Stimulated activated CD8-positive, alpha-beta memory T cell treated with anti-CD3 and anti-CD28 coated beads, Interleukin-7, amount 100 ng/mL, for 4 hours (primary cell): ENCODE measurements at regions not wholly inside any gene's neighbourhood (a gene's known extent, or its start where the extent isn't known, plus 50 kb on each side); places are given as distances from the start of the nearest gene placed in this dataset.

ENCODE experiments used
- DNase-seq, 2 donors: peaks; one replicate each; pipeline ENCODE4 v3.0.0-alpha.2; 2020; ENCODE audit warnings: low read depth in 2 of 2

DNA sequence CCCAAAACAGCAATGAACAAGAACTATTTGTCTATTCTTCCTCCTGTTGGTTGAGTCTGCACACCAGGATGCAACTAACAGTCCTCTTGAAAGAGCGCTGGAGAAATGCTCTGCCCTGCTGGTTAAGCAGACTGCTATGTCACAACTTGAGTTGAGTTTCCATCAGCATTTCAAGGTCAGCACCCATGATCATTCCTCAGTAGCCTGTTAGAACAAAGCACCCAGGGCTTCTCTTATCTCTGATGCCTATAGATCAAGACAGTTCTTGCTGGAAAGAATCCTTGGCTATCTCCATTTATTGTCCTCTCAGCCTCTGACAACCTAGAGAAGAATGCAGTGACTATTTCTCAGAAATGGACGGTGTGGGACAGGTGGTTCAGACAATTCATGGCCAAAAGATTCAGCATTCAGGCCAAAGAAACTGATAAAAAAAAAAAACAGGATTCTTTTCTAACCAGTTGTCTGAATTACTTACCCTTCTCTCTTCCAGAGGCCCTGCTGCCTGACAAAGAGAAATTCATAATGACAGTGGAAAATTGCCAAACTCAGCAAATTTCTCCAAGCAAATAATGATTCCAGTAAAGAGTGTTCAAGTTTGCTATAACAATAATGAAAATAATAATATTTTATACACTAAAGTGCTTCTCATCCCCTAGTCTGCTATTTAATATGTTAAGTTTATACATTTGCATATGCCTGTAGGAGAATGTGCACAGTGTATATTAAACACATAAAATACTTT is 306.7 kb downstream of the EMP1 start:
- DNase-seq: no peak

DNA sequence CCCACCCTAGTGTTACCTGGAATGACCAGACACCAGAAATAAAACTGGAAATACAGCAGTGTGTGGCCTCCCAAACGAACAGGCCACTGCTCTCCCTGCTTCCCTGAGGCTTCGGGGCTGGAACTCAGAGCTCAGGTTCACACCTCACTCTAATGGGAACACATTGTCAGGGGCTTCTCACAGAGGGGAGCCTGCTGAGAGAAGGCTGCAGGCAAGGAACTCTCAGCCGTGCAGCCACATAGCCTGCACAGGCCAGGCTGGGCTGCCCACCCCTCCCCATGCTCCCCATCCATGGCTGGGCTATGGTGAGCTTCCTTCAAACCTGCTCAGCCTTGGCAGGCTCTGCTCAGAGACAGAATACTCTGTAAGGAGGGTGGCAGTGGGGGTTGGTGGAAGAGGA is 302.5 kb downstream of the EMP1 start:
- no peak for DNase-seq

DNA sequence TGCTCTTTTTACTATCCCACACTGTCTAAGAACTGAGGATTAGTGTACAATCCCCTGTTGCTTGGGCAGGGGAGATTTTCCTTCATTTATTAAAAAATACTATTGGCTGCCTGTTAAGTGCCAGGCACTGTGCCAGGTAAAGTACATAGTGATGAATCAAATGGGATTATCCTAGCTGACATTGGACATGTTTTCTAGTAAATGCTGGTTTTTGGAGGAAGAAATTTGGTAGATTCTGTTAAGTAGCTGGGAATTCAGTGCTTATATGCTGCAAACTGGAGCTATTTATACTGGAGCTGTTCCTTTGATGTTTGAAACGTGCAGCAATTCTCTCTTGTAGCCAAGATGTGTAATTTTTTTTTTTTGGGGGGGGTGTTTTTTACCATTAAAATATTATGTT is 299.6 kb downstream of the EMP1 start:
- no peak for DNase-seq

DNA sequence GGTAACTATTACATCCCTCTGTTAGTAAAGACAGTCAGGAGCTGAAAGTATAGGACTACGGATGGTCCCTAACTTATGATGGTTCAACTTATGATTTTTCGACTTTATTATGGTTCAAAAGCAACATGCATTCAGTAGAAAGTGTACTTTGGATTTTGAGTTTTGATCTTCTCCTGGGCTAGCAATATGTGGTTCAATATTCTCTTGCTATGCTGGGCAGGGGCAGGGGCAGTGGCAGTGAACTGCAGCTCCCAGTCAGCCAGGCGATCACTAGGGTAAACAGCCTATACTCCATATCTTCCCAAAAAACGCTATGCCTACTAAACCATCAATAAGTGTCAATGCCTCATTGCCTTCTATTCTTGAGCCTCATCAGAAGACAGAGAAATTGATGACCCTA is 292.7 kb downstream of the EMP1 start:
- no peak for DNase-seq

DNA sequence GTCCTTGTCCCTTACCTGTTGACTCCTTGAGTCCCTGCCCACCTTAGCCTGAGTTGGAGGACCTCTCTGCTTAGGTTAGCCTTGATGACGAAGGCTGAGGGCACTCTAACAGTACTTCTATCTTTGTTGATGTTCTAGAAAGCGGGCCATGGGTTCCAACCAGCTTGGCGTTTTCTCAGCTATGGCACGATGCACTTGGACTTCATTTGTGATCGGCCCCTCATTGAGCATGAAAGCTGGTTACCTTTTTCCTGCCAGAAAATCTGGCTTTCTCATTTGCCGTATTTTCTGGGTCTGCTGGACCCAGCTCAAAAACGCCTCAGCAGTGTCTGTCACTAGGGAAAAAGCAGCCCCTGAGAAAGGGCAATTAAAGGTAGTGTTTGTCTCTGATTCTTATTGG is 290.8 kb downstream of the EMP1 start:
- no peak for DNase-seq

DNA sequence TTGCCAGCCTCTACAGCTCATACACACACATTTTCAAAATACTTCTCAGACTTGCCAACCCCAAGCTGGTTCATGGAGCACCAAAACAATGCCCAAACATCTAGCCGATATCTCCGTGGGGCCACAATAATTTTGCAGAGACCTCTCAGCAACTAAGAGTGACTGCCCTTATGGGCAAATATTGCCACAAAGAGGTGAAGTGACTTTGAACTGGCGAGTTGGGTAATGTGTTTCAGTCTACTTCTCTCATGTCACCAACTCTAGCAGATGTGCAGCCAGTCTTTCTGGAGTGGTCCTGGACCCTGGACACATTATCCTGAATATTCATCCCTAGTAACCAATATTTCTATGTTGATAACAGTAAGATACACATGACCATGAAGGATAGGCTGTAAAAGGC is 290.3 kb downstream of the EMP1 start:
- DNase-seq: no peak

DNA sequence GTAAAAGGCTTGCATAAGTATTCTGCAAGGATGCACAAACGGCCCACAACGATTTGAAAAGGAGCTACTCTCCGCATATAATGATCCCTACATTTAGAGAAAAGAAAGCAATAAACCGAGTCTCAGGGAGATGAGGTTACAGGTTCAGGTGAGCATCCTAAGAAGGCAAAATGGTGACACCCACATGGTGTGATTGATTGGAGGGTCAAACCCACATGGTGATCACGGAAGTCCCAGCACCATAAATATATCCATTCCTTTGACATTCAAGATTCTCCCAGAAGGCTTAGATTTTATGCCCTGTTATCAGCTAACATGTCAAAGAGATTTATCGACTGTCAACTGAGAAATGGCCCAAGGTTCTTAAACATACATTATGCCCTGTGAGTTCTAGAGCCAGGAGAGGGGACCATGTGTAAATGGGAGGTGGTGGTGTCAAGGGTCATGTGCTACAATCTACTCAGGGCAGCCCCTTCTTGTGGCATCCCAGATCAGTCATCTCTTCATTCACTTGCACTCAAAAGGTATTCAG is 282.2 kb downstream of the EMP1 start:
- DNase-seq: no peak

DNA sequence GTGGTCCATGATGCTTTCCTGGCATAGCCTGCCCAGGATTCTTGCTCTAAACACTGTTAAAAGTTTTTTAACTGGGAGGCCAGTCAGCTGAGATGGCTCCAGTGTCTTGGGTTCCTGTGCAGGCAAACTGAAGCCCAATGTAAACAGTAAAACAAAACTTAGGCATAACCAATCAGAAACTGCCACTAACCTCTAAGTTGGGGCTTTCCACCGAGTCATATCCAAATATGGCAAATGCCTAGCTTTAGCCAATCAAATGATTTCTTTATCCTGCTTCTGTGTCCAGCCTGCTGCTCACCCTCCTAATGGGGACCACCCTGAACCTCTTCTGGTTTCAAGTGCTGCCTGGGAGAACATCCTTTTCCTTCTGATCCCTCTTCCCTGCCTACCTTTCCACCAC is 277.9 kb downstream of the EMP1 start:
- no peak for DNase-seq

DNA sequence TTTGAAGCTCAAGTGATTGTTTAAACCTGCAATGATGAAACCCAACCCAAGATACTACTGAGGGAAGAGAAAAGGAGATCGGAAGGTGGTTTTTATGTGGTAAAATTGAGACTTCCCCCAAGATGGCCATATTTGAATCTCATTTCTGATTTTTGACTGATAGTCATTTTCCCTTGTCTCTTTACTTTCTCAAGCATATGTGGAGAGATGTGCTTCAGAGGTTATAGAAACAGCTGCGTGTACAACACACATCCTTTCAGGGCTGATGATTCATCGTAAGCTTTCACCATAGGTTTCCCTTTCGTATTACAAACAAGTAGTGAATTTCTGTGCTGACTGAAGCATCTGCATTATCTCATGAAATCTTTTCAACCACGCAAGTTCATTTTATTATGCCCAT is 276.2 kb downstream of the EMP1 start:
- DNase-seq: no peak

DNA sequence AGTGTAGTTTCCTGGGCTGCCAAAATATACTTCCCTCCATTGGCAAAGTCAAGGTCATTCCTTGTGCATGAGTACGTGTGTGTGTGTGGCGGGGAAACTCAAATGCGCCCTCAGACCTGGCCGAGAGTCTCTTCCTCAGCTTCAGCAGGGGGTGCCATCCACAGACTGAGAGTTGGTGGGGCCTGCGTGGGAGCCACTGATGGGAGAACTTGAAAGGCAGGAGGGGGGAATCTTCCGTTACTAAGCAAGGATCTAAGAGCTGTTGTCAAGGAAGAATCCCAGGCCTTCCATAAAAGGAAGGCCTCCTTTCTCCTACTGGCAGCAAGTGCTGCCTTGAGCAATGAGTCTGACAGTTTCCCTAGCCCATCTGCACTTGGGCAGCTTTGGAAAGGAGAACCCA is 274.9 kb downstream of the EMP1 start:
- no peak for DNase-seq

DNA sequence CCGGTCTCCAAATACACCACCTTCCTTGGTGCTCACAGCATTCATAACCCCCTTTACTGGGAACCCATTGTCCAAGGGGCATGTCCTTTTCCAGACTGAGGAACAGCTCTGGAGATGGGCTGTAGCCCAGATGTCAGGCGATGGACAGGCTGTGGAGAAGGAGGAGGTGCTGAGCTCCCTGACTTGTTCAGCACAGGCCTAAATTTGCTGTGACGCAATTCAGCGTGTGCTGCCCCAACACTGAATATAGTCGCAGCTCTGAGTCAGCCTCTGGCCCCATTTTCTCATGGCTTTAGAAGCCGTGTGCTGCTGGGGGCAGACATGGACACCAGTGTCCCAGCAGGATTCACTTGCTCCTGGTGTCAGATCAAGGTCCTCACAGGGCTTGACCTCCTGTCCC is 269.1 kb downstream of the EMP1 start:
- no peak for DNase-seq

DNA sequence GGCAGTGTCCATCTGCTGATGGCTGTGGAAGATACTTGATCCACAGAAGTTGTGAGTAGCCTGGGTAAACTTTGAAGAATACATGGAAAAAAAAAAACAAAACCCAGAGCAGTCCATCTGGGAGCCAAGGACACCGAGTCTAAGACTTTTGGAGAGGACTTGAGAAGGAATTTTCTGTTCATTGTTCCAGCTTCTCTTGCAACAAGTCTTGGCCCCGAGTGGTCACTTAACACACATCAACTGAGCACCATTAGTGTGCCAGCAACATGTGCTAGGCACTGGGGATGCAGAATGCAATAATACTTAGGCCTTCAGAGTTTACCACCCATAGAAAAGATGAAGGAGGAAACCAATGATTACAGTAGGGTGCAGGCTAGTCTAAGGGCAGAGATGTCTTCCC is 266.7 kb downstream of the EMP1 start:
- no peak for DNase-seq

DNA sequence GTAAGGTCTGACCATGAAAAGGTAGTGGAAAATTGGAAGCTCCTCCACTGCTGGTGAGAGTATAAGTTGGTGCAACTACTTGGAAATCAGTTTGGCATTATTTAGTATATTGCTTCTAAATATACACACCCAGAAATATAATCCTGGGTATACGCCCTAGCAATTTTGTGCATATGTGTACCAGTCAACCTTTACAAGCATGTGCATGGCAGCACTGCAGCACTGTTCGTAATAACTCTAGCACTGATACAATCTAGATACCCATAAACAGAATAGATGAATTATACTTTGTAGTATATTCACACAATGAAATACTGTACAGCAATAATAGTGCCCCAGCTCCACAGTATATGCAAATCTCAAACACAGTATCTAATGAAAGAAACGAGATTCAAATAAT is 265.9 kb downstream of the EMP1 start:
- DNase-seq: no peak

DNA sequence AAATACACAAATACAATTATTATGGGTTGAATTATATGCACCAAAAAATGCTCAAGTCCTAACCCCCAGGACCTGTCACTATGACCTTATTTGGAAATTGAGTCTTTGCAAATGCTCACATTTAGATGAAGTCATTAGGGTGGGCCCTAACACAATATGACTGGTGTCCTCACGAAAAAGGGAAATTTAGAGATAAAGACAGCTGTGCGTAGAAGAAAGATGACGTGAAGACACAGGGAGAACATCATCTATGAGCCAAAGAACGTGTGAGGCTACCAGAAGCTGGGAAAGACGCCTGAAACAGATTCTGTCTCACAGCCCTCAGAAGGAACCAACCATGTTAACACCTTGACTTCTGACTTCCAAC is 259.2 kb downstream of the EMP1 start:
- no peak for DNase-seq

DNA sequence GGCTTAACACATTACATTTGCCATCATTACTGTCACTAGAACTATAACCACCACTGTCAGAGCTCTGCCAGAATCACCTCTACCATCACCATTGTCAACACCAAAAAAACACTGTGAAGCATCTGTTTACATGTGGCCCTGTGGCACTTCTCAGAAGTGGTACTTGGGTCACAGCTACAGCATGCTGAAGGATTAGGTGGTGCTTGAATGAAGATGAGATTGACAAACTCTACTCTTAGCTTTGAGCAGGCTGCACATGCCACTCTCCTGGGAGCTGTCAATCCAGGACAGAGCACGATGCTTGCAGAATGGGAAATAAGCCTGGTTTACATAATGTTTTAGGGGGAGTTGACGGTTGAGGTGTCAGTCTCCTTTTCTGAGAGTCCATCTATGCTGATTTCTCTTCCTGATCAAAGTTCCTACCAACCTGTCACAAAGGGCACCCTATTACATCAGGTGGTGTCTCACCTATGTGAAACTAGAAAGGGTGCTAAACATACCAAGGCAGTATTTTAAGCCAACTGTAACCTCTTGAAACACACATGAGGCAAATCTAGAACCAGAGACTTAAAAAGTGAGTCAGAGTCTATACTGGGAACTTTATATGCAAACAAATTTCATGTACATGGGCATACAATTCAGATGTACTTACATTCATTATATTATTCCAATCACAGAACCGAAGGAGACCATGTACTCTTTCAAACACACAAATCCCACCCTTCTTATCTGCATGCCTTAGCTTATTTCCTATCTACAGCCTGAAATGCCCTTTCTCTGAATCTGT is 258.7 kb downstream of the EMP1 start:
- no peak for DNase-seq

DNA sequence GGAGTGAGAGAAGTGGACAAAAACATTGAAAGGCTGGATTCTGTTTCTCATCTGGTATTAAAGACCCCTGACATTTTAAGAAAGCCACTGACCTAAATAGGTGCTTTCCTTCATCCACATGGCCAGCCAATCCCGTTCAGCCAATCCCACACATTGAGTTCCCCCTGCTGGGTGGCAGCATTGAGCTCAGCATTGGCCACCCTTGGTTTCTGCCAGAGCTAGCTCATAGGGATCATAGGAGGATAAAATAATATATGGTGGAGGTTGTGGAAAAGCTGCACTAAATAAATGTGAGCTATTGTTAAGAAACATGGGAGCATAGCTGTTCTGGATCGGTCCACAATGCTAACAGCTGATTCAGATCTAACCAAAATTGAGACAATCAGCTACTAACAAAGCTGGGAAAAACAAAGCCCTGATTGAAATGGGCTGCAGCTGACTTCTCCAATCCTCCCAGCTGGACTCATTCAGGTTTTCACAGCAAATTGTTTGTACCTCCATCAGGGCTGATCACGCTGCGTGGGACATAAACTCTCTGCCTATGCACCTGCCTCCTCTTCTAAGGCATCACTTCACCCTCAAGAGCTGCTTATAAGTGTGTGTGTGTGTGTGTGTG is 256.5 kb downstream of the EMP1 start:
- no peak for DNase-seq

DNA sequence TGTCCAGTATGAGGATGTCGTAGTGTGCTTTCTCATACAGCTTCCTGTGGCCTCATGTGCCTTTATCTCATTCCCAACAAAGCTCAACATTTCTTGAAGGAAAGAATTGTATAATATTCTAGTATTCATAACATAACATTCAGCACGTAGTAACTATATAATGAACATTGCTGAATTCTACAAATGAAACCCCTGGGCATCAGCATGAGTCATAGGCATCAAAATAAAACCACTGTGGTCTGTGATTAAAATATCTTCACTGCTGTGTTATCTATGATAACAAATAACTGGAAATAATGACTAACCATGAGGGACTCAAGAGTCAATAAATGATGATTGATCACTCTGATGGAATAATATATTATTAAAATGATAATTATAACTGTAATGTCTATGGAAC is 255.2 kb downstream of the EMP1 start:
- no peak for DNase-seq

DNA sequence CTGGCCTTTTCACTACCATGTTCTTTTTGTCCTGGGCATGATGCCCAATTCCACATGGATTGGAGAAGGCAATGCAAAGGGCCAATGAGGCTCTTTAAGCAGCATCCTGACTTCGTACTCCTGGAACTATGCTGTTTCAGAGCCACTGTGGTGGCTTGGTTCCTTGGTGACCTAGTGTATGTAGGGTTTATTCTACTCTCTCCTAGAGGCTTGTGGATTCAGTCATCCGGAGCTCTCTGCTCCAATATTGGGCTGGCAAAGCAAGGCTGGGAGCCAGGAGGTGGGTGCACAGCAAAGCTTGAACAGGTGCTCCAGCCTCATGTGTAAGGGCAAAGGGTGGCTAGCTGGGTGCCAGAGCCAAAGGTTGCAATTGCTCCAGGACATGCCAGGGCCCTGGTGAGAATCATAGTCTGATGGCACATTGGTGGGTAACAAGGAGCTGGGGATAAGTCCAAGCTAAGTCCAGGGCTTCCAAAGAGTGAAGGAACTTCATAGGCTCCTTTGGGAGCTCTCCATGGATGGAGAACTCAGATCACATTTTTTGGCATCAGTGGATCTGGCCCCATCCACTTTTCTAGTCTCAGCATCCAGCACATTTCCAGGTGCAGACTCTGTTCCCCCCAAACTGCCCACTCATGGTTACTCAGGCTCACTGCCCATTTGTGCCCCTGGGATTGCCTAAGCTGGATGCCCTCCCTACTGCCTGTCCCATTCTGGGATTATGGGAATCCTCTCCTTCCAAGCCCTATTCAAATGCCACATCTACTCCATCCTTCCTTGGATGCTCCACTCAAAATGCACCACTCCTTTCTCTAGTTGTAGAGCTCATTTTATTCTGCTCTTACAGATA is 253.9 kb downstream of the EMP1 start:
- no peak for DNase-seq

DNA sequence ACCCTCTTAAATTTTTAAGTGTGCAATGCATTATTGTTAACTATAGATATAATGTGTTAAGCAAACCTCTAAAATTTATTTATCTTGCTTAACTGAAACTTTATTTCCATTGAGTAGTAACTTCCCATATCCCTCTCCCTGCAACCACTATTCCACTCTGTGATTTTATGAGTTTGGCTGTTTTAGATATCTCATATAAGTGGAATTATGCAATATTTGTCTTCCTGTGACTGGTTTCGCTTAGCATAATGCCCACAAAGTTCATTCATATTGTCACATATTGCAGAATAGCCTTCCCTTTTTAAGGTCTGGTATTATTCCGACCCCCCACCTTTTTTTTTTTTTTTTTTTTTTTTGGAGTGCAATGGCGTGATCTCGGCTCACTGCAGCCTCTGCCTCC is 247.6 kb downstream of the EMP1 start:
- DNase-seq: no peak

DNA sequence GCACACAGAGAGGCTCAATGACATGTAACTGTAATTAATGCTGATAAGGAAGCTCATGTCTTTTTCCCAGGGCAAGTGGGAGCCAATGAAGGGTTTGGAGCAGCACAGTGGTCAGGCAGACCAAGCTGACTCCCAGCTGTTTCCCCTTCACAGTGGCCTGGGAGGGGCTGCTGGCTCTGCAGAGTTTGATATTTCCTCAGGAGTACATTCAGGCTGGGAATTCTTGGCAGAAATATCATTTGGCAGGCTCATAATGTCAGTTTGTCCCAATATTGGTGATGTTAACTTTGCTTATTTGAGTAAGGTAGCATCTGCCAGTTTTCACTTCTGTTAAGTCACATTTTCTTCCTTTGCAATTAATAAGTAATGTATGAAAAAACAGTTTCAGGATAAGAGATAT is 247.0 kb downstream of the EMP1 start:
- DNase-seq: no peak

DNA sequence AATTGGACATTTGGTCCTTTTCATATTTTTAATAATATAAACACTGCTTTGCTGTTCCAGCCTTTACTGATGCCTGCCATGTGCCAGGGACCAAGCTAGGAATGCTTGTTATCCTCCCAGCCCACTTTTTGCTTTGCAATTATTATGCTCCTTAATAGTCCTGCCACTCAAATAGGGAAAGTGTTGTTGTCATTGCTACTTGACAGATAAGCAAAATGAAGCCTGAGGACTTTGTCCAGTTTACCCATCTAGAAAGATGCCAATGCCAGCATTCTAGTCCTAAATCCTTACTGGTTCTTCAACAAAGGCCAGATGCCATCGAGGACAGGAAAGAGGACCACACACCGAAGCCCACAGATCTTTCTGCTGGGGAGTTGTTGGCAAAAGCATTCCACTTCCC is 246.5 kb downstream of the EMP1 start:
- no peak for DNase-seq

DNA sequence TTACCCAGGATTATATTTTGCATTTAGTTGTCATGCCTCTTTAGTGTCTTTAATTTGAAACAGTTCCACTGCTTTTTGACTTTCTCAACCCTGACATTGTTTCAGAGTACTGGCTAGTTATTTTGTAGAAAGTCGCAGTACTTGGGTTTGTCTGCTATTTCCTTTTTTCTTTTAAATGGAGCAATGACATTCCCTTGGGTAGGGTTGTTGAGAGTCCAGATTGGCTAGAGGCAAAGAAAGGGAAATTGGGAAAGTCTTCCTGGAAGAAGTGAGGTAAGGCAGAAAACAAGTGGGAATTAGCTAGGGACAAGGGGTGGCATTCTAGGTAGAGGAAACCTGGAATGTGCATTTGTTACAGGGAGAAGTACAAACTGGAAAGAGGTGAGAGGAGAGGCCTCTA is 245.9 kb downstream of the EMP1 start:
- DNase-seq: no peak
